A673 (cell line): ENCODE measurements at regions not wholly inside any gene's neighbourhood (a gene's known extent, or its start where the extent isn't known, plus 50 kb on each side); places are given as distances from the start of the nearest gene placed in this dataset.

Experiments used
- CTCF ChIP-seq: fragments of 300-800, 200-600 bp; sonication (generic); conservative IDR thresholded peaks from 2 replicates; pipeline ENCODE4 v1.5.1; 2017; ENCODE audit warnings: low read depth, mild to moderate bottlenecking, antibody characterized with exemption, low read length, moderate library complexity, mixed read lengths
- EZH2 ChIP-seq: fragments of 200-600 bp; sonication (generic); IDR thresholded peaks from 2 replicates; pipeline ENCODE4 v1.6.1; 2017; ENCODE audit warnings: borderline replicate concordance, low read depth, mild to moderate bottlenecking, mixed read lengths, antibody characterized with exemption, low read length; ENCODE audit not compliant: poor library complexity, severe bottlenecking

DNA sequence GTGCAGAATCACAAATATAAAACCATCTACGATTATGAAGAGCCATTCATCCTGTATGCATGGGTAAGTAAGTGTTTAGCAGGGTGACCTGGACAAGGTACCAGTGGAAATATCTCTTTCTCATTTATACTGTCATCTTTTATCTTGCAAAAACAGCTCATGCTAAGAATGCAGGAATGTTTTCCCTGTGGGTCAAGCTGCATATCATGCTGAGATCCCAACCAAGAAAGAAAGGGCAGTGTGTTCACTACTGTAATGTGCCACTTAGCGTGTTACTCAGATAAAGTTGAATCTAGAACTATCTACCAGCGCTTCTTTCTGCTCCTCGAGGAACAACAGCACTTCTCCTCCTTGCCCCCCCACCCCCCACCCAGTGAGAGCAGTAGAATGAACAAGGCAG, 212.7 kb upstream of the TBL1X start:
- no peak for TF ChIP-seq CTCF
- TF ChIP-seq EZH2 = no peak
